Esophagus muscularis mucosa (tissue), 4 donors: ENCODE measurements at regions not wholly inside any gene's neighbourhood (a gene's known extent, or its start where the extent isn't known, plus 50 kb on each side); places are given as distances from the start of the nearest gene placed in this dataset.

Experiments used
- CTCF ChIP-seq, 3 experiments: fragments of 200-600 bp in 2 of 3; fragments of 450-650 bp in 1 of 3; sonication (generic) in 2 of 3; IDR thresholded peaks; one replicate each; pipeline ENCODE4 v1.5.1; 2017 to 2019; ENCODE audit warnings: antibody characterized with exemption in 3 of 3, mild to moderate bottlenecking in 2 of 3, moderate library complexity in 1 of 3
- EP300 ChIP-seq: sonication (generic); formaldehyde crosslinking; IDR thresholded peaks from one replicate; pipeline ENCODE4 v1.6.1; 2017; ENCODE audit warnings: antibody characterized with exemption
- POLR2A ChIP-seq: fragments of 450-650 bp; IDR thresholded peaks from one replicate; pipeline ENCODE4 v1.6.1; 2017; ENCODE audit warnings: antibody characterized with exemption, moderate library complexity, mild to moderate bottlenecking, low read depth
- POLR2AphosphoS5 ChIP-seq, 2 donors: sonication (generic); formaldehyde crosslinking; IDR thresholded peaks; one replicate each; pipeline ENCODE4 v1.6.1; 2017; ENCODE audit warnings: antibody characterized with exemption in 2 of 2

GRCh38 chr2:100731535-100731981, 88.4 kb upstream of the NPAS2 start:
- TF ChIP-seq POLR2AphosphoS5 (IDR thresholded peaks at IDR 0.05) (no peak), CTCF (IDR thresholded peaks at IDR 0.05) (no peak), POLR2A (no peak), EP300 (no peak)
